Adrenal gland (tissue), 9 donors: ENCODE measurements at regions not wholly inside any gene's neighbourhood (a gene's known extent, or its start where the extent isn't known, plus 50 kb on each side); places are given as distances from the start of the nearest gene placed in this dataset.

Experiments
- DNase-seq, 7 donors: peaks; one replicate each; pipeline ENCODE4 v3.0.0-alpha.2; 2019 to 2020
- H3K27ac ChIP-seq, 5 donors: fragments of 200-600 bp; sonication (generic) in 4 of 5; 1 replicate in 3 of 5; 2 replicates in 2 of 5; pipeline versions ENCODE4 v1.5.1 to v1.8.0; 2016 to 2020; ENCODE audit warnings: mild to moderate bottlenecking in 1 of 5
- H3K27me3 ChIP-seq: fragments of 200-600 bp; 2 replicates; pipeline ENCODE4 v1.8.0; 2021
- H3K36me3 ChIP-seq, 2 donors: fragments of 200-600 bp; replicated peaks in 1 of 2; 1 replicate in 1 of 2; 2 replicates in 1 of 2; pipeline versions ENCODE4 v1.5.1 to v1.8.0; 2018 to 2022
- H3K4me1 ChIP-seq, 2 donors: fragments of 200-600 bp; replicated peaks in 1 of 2; 1 replicate in 1 of 2; 2 replicates in 1 of 2; pipeline versions ENCODE4 v1.5.1 to v1.8.0; 2018 to 2021
- H3K4me3 ChIP-seq, 4 donors: fragments of 200-600 bp; sonication (generic) in 3 of 4; one replicate each; pipeline ENCODE4 v1.5.1; 2016 to 2018
- H3K9me3 ChIP-seq, 3 donors: fragments of 200-600 bp; sonication (generic) in 1 of 3; replicated peaks in 1 of 3; 1 replicate in 2 of 3; 2 replicates in 1 of 3; pipeline versions ENCODE4 v1.5.1 to v1.8.0; 2016 to 2021
- CTCF ChIP-seq, 6 experiments: fragments of 450-650 bp in 4 of 6; fragments of 200-600 bp in 2 of 6; sonication (generic) in 1 of 6; IDR thresholded peaks; 1 replicate in 5 of 6; 2 replicates in 1 of 6; pipeline versions ENCODE4 v1.5.1 to v1.8.0; 2016 to 2021; ENCODE audit warnings: antibody characterized with exemption in 6 of 6, mild to moderate bottlenecking in 2 of 6, moderate library complexity in 1 of 6
- POLR2A ChIP-seq, 2 donors: fragments of 450-650 bp; IDR thresholded peaks; one replicate each; pipeline ENCODE4 v1.6.1; 2017; ENCODE audit warnings: antibody characterized with exemption in 2 of 2, mild to moderate bottlenecking in 2 of 2, moderate library complexity in 1 of 2
- WGBS, 4 donors: extraction: QIAGEN DNeasy Blood & Tissue Kit in 2 of 4; methylation state at CpG; one replicate each; pipeline versions ENCODE4 v1.1.5 to v1.1.7; 2013 to 2017; 5-methylcytosine and 5-hydroxymethylcytosine counted together
- intact Hi-C, 2 donors: fragments of 100-400 bp; cut with DNase I; formaldehyde crosslinking; loops; one replicate each; pipeline versions ENCODE4 v1.14.1 to v1.15.0; 2022 to 2023
- donor health status: healthy with polysubstance abuse.
- donor health status: Bipolar disorder and iron deficiency.
- donor health status: DM: yes; HTN: yes; CAD: no.
- donor health status: DM: no; HTN: no; CAD: no.
- donor health status: DM: no; HTN: no; CAD: no.

DNA sequence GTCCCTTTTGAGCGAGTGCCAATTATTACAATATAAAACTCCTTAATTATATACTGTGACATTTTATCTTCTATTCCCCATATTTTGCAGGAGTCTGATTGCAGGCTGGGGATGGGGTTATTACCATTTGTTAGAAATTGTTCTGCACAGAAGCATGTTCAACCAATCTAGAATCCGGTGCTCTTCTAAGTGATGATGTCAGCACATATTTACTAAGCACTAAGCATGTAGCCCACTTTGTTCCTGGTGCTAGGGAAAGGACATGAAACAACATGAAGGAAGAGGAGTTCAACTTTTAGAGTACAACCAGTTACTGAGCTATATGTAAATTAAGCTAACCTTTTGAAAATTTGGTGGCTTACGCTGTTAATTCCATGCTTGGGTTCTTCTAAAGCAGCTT is 52.8 kb upstream of the IL1RAPL2 start:
- no peaks in the 10 kb centered on the region for H3K9me3 ChIP-seq
- no peak overlapping the region for H3K27ac ChIP-seq
- H3K4me3 ChIP-seq, result no peak overlapping the region
- peaks cover 3% of the 10 kb centered on the region for H3K27me3 ChIP-seq
- 68 to 86% (median 76%) methylated on average over 3 of the region's 3 CpGs for WGBS, 4 donors
- DNase-seq, result no peak
- no peaks in the 10 kb centered on the region for H3K4me1 ChIP-seq
- H3K36me3 ChIP-seq, result no peaks in the 10 kb centered on the region
- TF ChIP-seq CTCF (IDR thresholded peaks at IDR 0.05) (no peak), POLR2A (IDR thresholded peaks at IDR 0.05) (no peak)
- intact Hi-C loops, result no loop called here

GRCh38 chrX:104510801-104511200 is 55.2 kb upstream of the IL1RAPL2 start:
- Histone ChIP-seq H3K36me3 (no peaks in the 10 kb centered on the region), H3K27me3 (peaks cover 1% of the 10 kb centered on the region), H3K4me1 (no peaks in the 10 kb centered on the region), H3K27ac (no peak overlapping the region), H3K4me3 (no peak overlapping the region), H3K9me3 (no peaks in the 10 kb centered on the region)
- intact Hi-C loops, result no loop called here
- WGBS, 4 donors, result 71 to 83% (median 78%) methylated on average over 2 of the region's 2 CpGs
- DNase-seq, result no peak
- TF ChIP-seq POLR2A (IDR thresholded peaks at IDR 0.05) (no peak), CTCF (IDR thresholded peaks at IDR 0.05) (no peak)

GRCh38 chrX:104502460-104502859 is 63.5 kb upstream of the IL1RAPL2 start:
- Histone ChIP-seq H3K27me3 (peaks cover 7% of the 10 kb centered on the region), H3K4me1 (no peaks in the 10 kb centered on the region), H3K36me3 (no peaks in the 10 kb centered on the region), H3K9me3 (no peaks in the 10 kb centered on the region), H3K27ac (no peak overlapping the region), H3K4me3 (no peak overlapping the region)
- TF ChIP-seq POLR2A (IDR thresholded peaks at IDR 0.05) (no peak), CTCF (IDR thresholded peaks at IDR 0.05) (no peak)
- no peak for DNase-seq
- WGBS, 4 donors, result 56 to 90% (median 75%) methylated on average over 2 of the region's 2 CpGs
- intact Hi-C loops, result no loop called here

- Histone ChIP-seq H3K27ac (no peak overlapping the region), H3K4me3 (no peak overlapping the region), H3K27me3 (peaks cover 10% of the 10 kb centered on the region), H3K36me3 (no peaks in the 10 kb centered on the region), H3K4me1 (no peaks in the 10 kb centered on the region), H3K9me3 (no peaks in the 10 kb centered on the region)
- WGBS, 4 donors, result 33 to 50% (median 46%) methylated on average over 1 of the region's 1 CpG
- TF ChIP-seq POLR2A (IDR thresholded peaks at IDR 0.05), result no peak
- no peak for TF ChIP-seq CTCF (IDR thresholded peaks at IDR 0.05)
- intact Hi-C loops, result no loop called here
- no peak for DNase-seq
Observed at GRCh38 chrX:104488811-104489210, 77.2 kb upstream of the IL1RAPL2 start.
